SK-N-SH treated with all-trans-retinoic acid at 6 μM for 48 hours (cell line): ENCODE measurements at regions not wholly inside any gene's neighbourhood (a gene's known extent, or its start where the extent isn't known, plus 50 kb on each side); places are given as distances from the start of the nearest gene placed in this dataset.

Experiments used
- ESRRG ChIP-seq: fragments of 250-450 bp; sonication (Bioruptor Pico); IDR thresholded peaks from 2 replicates; pipeline ENCODE4 v1.6.1; 2021; ENCODE audit warnings: mild to moderate bottlenecking
- PPARA ChIP-seq: fragments of 250-450 bp; sonication (Bioruptor Pico); IDR thresholded peaks from 2 replicates; pipeline ENCODE4 v1.5.0; 2020; ENCODE audit warnings: mild to moderate bottlenecking, borderline replicate concordance

DNA sequence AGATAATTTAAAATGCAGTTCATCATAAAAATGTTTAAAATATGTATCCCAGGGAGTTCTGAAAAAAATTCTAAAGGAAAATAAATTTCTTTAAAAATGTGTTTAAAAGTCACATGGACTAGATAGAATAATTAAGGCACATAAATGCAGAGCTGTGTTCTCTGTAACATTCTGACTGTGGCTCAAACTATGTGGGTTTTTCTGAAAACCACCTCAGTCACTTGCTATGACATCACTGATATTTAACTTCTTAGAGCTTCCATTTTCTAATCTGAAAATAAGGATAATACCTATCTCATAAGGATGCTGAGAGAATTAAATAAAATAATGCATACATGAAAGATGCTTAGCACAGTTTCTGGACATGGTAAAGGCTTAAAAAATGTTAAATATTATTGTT, 107.3 kb downstream of the SLC41A2 start:
- TF ChIP-seq ESRRG (CRISPR knock-in tag) (no peak), PPARA (CRISPR knock-in tag) (no peak)
